Adipocyte (in vitro differentiated cells): ENCODE measurements at regions not wholly inside any gene's neighbourhood (a gene's known extent, or its start where the extent isn't known, plus 50 kb on each side); places are given as distances from the start of the nearest gene placed in this dataset.
"Not testable (repeated sequence)": the region's sequence is repeated elsewhere in the genome, so short reads cannot be mapped to it uniquely, and the experiment has no call there.

Source experiments
- DNase-seq: peaks from one replicate; pipeline ENCODE4 v3.0.0-alpha.2; 2015; ENCODE audit warnings: low read depth
- H3K27me3 ChIP-seq: replicated peaks from 2 replicates; pipeline ENCODE4 v1.7.0; 2013; ENCODE audit warnings: mild to moderate bottlenecking, low read length, moderate library complexity; ENCODE audit not compliant: control insufficient read depth, insufficient read depth
- H3K36me3 ChIP-seq: 2 replicates; pipeline ENCODE4 v1.7.0; 2013; ENCODE audit warnings: low read length, mild to moderate bottlenecking, moderate library complexity; ENCODE audit not compliant: control insufficient read depth, insufficient read depth, severe bottlenecking
- H3K4me1 ChIP-seq: 2 replicates; pipeline ENCODE4 v1.7.0; 2013; ENCODE audit warnings: mild to moderate bottlenecking, low read length, moderate library complexity; ENCODE audit not compliant: control insufficient read depth, insufficient read depth
- H3K4me3 ChIP-seq: 2 replicates; pipeline ENCODE4 v1.7.0; 2013; ENCODE audit warnings: mild to moderate bottlenecking, low read length, moderate library complexity
- H3K9ac ChIP-seq: 2 replicates; pipeline ENCODE4 v1.7.0; 2013; ENCODE audit warnings: mild to moderate bottlenecking, low read length, moderate library complexity
- H3K9me3 ChIP-seq: 2 replicates; pipeline ENCODE4 v1.7.0; 2013; ENCODE audit warnings: mild to moderate bottlenecking, low read length, moderate library complexity; ENCODE audit not compliant: control insufficient read depth

DNA sequence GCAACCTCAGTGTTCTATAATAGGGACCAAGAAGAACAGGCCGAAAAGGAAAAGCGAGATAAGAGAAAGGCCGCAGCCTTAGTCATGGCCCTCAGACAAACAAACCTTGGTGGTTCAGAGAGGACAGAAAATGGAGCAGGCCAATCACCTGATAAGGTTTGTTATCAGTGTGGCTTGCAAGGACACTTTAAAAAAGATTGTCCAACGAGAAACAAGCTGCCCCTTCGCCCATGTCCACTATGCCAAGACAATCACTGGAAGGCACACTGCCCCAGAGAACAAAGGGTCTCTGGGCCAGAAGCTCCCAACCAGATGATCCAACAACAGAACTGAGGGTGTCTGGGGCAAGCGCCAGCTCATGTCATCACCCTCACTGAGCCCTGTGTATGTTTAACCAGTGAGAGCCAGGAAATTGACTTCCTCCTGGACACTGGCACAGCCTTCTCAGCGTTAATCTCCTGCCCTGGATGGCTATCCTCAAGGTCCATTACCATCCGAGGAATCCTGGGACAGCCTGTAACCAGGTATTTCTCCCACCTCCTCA is 334.8 kb upstream of the SLITRK5 start:
- H3K36me3 ChIP-seq, DNase-seq, H3K9me3 ChIP-seq, H3K27me3 ChIP-seq, H3K4me3 ChIP-seq, H3K4me1 ChIP-seq, H3K9ac ChIP-seq: not testable (repeated sequence)

DNA sequence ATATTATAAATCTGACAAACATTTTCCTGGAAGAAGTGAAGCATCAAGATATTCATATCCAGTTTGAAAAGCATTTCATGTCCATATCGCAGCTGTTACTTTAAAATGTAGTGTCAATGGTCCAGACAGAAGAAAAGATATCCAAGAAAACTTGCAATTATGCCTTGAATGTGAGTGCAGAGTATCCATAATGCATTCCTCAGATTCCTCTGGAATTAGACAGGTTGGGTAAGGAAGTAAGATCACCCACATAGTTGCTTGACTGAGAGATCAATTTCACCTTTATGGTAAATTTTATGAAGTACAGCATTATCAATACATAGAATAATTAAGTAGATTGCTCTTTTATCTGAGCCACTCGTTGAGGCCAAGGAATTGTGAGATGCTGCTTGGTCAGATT is 327.0 kb upstream of the SLITRK5 start:
- Histone ChIP-seq H3K27me3 (no peaks in the 10 kb centered on the region), H3K36me3 (no peaks in the 10 kb centered on the region), H3K4me1 (no peaks in the 10 kb centered on the region), H3K4me3 (no peak overlapping the region), H3K9me3 (no peaks in the 10 kb centered on the region), H3K9ac (no peak overlapping the region)
- no peak for DNase-seq

DNA sequence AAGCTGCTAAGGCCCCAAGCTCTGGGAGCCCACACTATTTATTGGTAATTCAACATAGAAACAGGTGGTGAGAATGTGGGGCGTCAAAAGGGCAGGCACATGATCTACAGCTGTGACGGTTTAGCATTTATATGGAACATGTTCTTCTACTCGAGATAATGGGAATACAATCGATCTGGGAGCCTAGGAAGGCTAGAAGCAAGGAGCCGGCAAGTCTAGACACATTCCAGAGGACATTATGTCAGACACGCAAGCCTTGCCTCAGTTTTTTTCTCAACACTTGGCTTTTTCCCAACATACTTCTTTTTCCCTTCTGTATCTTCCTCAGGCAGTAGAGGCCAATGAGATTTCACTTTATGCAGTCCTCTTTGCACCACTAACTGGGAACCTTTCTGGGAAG is 315.7 kb upstream of the SLITRK5 start:
- no peaks in the 10 kb centered on the region for H3K36me3 ChIP-seq
- no peaks in the 10 kb centered on the region for H3K27me3 ChIP-seq
- no peak overlapping the region for H3K9ac ChIP-seq
- no peak overlapping the region for H3K4me3 ChIP-seq
- H3K4me1 ChIP-seq: no peaks in the 10 kb centered on the region
- peaks cover 12% of the 10 kb centered on the region for H3K9me3 ChIP-seq
- no peak for DNase-seq

DNA sequence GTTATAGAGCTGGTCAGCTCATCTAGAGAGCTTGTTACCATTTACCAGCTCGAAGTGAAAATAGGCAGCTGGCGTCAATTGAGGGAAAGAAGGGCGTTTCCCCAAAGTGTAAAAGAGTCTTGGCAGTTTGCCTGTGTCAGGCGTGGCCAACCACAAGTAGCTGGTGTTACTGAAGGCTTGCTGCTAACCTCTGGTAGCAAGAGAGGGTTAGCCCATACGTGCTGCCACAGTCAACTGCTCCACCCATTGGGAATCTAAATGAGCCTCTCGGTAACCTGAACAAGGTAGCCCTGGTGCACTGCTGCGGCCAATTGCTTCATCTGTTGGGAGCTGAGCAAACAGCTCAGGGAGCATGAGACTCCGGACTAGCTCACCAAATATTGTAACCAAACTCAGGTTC is 314.9 kb upstream of the SLITRK5 start:
- Histone ChIP-seq H3K9me3 (peaks cover 12% of the 10 kb centered on the region), H3K9ac (no peak overlapping the region), H3K4me3 (no peak overlapping the region), H3K36me3 (no peaks in the 10 kb centered on the region), H3K4me1 (no peaks in the 10 kb centered on the region), H3K27me3 (no peaks in the 10 kb centered on the region)
- no peak for DNase-seq

DNA sequence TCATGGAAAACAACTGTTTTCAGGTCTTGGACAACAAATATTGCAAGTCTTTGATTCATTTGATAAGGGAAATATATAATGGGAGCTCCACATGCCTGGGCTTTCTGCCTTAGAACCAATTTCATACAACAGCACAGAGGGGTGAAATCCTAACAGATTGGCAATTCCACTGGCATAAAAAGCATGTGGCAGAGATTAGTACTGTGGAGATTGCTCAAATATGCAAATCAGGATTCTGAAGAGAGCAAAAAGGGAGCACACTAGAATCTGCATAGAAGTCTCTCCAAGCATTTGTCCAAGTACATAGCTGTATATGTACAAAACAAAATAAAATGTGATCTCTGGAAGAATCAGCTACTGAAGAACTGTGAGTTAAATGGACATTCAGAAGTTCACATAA is 312.9 kb upstream of the SLITRK5 start:
- Histone ChIP-seq H3K4me1 (no peaks in the 10 kb centered on the region), H3K36me3 (no peaks in the 10 kb centered on the region), H3K9me3 (peaks cover 12% of the 10 kb centered on the region), H3K9ac (no peak overlapping the region), H3K4me3 (no peak overlapping the region), H3K27me3 (no peaks in the 10 kb centered on the region)
- DNase-seq: no peak

DNA sequence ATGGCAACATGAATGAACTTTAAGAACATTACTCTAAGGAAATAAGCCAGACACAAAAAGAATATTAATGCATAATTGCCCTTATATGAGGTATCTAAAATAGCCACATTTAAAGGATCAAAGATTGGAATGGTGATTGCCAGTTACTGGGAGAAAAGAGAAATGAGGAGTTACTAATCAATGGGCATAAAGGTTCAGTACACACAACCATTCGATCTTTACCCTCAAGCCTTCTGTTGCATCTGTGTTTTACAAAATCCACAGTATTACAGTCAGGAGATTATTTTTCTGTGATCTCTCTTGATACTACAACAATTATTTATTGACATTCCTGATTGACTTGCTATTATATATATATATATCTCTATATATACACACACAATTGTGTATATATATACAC is 310.0 kb upstream of the SLITRK5 start:
- Histone ChIP-seq H3K9ac (no peak overlapping the region), H3K4me3 (no peak overlapping the region), H3K27me3 (no peaks in the 10 kb centered on the region), H3K4me1 (no peaks in the 10 kb centered on the region), H3K9me3 (no peaks in the 10 kb centered on the region), H3K36me3 (no peaks in the 10 kb centered on the region)
- DNase-seq: no peak

DNA sequence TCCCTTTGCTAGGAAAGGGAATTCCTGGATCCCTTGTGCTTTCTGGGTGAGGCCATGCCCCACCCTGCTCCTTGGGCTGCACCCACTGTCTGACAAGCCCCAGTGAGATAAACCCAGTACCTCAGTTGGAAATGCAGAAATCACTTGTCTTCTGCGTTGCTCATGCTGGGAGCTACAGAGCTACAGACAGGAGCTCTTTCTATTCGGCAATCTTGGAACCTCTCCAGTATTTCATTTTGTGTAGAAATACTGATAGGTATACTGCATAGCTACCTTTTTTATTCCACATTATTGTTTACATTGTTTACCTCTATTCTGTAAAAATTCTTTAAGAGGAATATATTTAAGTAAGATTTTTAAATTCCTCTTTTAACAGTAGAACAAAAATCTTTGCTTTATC is 302.5 kb upstream of the SLITRK5 start:
- no peaks in the 10 kb centered on the region for H3K9me3 ChIP-seq
- H3K9ac ChIP-seq: no peak overlapping the region
- H3K36me3 ChIP-seq: no peaks in the 10 kb centered on the region
- no peak for DNase-seq
- H3K4me1 ChIP-seq: no peaks in the 10 kb centered on the region
- no peak overlapping the region for H3K4me3 ChIP-seq
- no peaks in the 10 kb centered on the region for H3K27me3 ChIP-seq

DNA sequence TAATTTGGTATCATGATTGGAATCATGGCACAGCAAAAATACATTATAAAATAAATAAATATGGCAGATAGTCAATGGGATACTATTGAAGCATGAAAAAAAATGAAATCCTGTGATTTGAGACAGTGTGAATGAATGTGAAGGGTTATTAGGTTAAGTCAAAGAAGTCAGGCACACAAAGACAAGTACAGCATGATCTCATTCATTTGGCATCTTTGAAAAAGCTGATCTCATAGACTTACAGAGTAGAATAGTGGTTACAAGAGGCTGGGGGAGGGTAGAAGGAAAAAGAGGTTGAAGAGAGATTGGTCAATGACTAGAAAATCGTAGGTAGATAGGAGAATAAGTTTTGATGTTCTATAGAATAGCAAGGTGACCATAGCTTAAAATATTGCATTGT is 295.1 kb upstream of the SLITRK5 start:
- no peak for DNase-seq
- Histone ChIP-seq H3K36me3 (no peaks in the 10 kb centered on the region), H3K9me3 (no peaks in the 10 kb centered on the region), H3K9ac (no peak overlapping the region), H3K4me1 (no peaks in the 10 kb centered on the region), H3K4me3 (no peak overlapping the region), H3K27me3 (no peaks in the 10 kb centered on the region)

DNA sequence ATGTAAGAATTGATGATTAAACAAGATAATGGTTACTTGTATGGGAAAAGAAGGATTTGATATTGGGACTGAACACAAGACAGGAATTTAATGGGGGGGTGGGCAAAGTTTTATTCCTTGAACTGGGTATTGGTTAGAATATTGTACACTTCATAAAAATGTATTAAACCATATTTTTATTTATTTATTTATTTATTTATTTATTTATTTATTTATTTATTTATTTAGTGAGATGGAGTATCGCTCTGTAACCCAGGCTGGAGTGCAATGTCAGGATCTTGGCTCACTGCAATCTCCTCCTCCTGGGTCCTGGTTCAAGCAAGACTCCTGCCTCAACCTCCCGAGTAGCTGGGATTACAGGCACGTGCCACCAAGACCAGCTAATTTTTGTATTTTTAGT is 287.1 kb upstream of the SLITRK5 start:
- no peak overlapping the region for H3K4me3 ChIP-seq
- H3K27me3 ChIP-seq: no peaks in the 10 kb centered on the region
- H3K4me1 ChIP-seq: no peaks in the 10 kb centered on the region
- no peaks in the 10 kb centered on the region for H3K9me3 ChIP-seq
- no peaks in the 10 kb centered on the region for H3K36me3 ChIP-seq
- DNase-seq: no peak
- H3K9ac ChIP-seq: no peak overlapping the region

DNA sequence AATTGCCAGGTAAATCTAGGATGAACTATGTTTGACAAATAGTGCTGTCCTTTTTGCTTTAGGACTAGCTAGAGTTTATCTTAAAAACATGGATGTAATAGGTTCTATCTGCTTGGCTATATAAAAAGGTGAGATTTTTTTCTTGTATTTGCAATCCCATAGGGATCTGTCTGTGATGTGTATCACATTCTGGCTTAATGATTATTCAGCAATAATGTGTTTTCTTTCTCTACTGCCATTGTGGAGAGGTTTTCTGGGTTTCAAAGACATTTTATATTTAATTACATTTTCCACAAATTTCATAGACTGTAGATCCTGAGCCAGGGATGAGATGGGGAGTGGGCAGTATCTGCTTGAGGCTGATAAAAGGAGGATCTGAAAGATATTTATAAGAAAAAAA is 277.8 kb upstream of the SLITRK5 start:
- no peaks in the 10 kb centered on the region for H3K4me1 ChIP-seq

DNA sequence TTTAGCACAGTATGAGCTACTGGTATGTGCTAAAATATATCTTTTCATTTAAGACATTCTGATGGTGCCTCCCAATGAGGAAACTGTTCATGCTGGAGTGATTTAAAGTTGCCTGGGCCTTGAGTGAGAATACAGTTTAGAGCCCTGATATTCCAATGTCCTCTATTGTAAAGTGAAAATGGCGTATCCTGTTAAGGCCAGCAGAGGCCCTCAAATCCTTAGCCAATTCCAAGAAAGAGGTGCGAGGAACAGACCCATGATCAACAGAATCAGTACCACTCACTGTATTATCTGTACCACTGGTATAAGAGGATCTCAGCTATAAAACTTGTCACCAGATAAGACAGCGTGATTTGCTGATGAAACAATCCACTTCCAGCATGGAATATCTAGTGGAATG is 273.1 kb upstream of the SLITRK5 start:
- no peaks in the 10 kb centered on the region for H3K36me3 ChIP-seq
- DNase-seq: no peak
- no peaks in the 10 kb centered on the region for H3K27me3 ChIP-seq
- H3K4me3 ChIP-seq: no peak overlapping the region
- no peaks in the 10 kb centered on the region for H3K4me1 ChIP-seq
- no peak overlapping the region for H3K9ac ChIP-seq
- no peaks in the 10 kb centered on the region for H3K9me3 ChIP-seq

More for the DNA sequence above, 277.8 kb upstream of the SLITRK5 start:
- H3K4me3 ChIP-seq: no peak overlapping the region
- DNase-seq: no peak
- no peaks in the 10 kb centered on the region for H3K9me3 ChIP-seq
- no peak overlapping the region for H3K9ac ChIP-seq
- H3K36me3 ChIP-seq: no peaks in the 10 kb centered on the region
- H3K27me3 ChIP-seq: no peaks in the 10 kb centered on the region

DNA sequence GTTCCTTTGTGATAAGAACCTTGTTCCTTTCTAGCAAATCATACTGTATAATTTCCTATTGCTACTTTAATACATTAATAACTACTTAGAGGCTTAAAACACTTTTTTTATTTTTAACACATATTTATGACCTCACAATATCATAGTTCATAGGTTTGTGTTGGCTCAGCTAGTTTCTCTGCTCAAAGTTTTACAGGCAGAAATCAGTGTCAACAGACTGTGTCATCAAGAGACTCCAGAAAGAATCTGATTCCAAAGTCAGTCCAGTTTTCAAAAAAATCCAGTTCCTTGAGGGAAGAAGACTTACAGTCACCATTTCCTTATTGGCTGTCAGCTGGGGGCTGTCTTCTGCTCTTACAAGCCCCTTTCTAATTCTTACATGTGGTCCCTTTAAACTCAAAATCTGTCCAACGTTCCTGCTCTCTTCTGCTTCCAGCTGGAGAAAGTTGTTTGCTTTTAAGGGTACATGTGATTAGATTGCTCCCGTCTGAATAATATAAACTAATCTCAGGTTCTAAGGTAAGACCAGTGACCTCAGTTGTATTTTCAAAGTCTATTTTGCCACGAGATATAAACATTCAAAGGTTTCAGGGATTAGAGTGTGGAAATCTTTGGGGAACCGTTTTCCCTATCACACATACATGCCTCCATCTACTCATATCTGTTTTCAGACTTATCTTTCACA is 267.3 kb upstream of the SLITRK5 start:
- Histone ChIP-seq H3K9me3 (no peaks in the 10 kb centered on the region), H3K4me1 (no peaks in the 10 kb centered on the region), H3K27me3 (no peaks in the 10 kb centered on the region), H3K9ac (no peak overlapping the region), H3K4me3 (no peak overlapping the region), H3K36me3 (no peaks in the 10 kb centered on the region)
- DNase-seq: no peak
